HepG2 (cell line): ENCODE measurements at regions not wholly inside any gene's neighbourhood (a gene's known extent, or its start where the extent isn't known, plus 50 kb on each side); places are given as distances from the start of the nearest gene placed in this dataset.

Experiments used
- ATAC-seq: fragments of 200-7000 bp; cut with Tn5 transposase; 3 replicates; pipeline ENCODE4 v1.9.1; 2020; ENCODE audit warnings: mild to moderate bottlenecking, moderate library complexity
- BruUV-seq: library from RNA; stranded (reverse); fragments of 400-500 nt; replicated peaks from 2 replicates; lab custom pipeline; 2021; lab: Mats Ljungman, UMichigan
- CTCF ChIA-PET: fragments of 300-600 bp; formaldehyde crosslinking; extraction: SDS; loops from one replicate; lab custom pipeline; 2021; ENCODE audit warnings: low total read pairs, inconsistent platforms, low intra/inter-chr PET ratio; lab: Yijun Ruan, JAX
- POLR2A ChIA-PET: fragments of 350-600 bp; sonication (Branson Sonifier 250); formaldehyde crosslinking; loops from one replicate; lab custom pipeline; 2020; ENCODE audit warnings: antibody characterized with exemption, inconsistent platforms; lab: Yijun Ruan, JAX
- DNase-seq: peaks from one replicate; pipeline ENCODE4 v3.0.0-alpha.2; 2015; ENCODE audit warnings: low spot score
- FAIRE-seq: peaks from 3 replicates; lab custom pipeline; 2011; peaks lifted over from hg19 to GRCh38; lab: Jason Lieb, UNC
- H2AFZ ChIP-seq: one replicate; pipeline ENCODE4 v1.6.1; 2011; ENCODE audit warnings: low read length, inconsistent platforms
- H3K27ac ChIP-seq: fragments of 300-600 bp; 3 replicates; pipeline ENCODE4 v1.8.0; 2011; ENCODE audit warnings: mixed run types, mild to moderate bottlenecking, mixed read lengths, low read length, inconsistent platforms; ENCODE audit not compliant: insufficient read depth; ENCODE audit errors: extremely low read length
- H3K27me3 ChIP-seq, 2 experiments: fragments of 200-600 bp in 1 of 2; 2 replicates in 1 of 2; 3 replicates in 1 of 2; pipeline versions ENCODE4 v1.6.0 to v1.8.0; 2011; ENCODE audit warnings: low read length in 2 of 2, mild to moderate bottlenecking in 2 of 2, moderate library complexity in 2 of 2, inconsistent platforms in 1 of 2; ENCODE audit not compliant: insufficient read depth in 2 of 2, control insufficient read depth in 1 of 2
- H3K36me3 ChIP-seq, 2 experiments: fragments of 200-600 bp in 1 of 2; replicated peaks in 1 of 2; 2 replicates in 1 of 2; 3 replicates in 1 of 2; pipeline versions ENCODE4 v1.5.1 to v1.8.0; 2011; ENCODE audit warnings: low read length in 2 of 2, inconsistent platforms in 1 of 2; ENCODE audit not compliant: insufficient read depth in 2 of 2, control insufficient read depth in 1 of 2
- H3K4me1 ChIP-seq: 2 replicates; pipeline ENCODE4 v1.5.1; 2012; ENCODE audit warnings: low read length, inconsistent platforms; ENCODE audit not compliant: insufficient read depth
- H3K4me2 ChIP-seq: 2 replicates; pipeline ENCODE4 v1.6.0; 2011; ENCODE audit warnings: low read depth, low read length, inconsistent platforms
- H3K4me3 ChIP-seq, 3 experiments: fragments of 200-600 bp in 1 of 3; sonication (generic), shearing (Covaris generic) in 1 of 3; replicated peaks in 1 of 3; 2 replicates each; pipeline ENCODE4 v1.5.1; 2011 to 2016; ENCODE audit warnings: low read length in 3 of 3, inconsistent platforms in 2 of 3, low read depth in 2 of 3, mild to moderate bottlenecking in 2 of 3, control low read depth in 1 of 3, mixed read lengths in 1 of 3; ENCODE audit not compliant: insufficient read depth in 1 of 3
- H3K79me2 ChIP-seq: one replicate; pipeline ENCODE4 v1.6.1; 2011; ENCODE audit warnings: low read length, inconsistent platforms; ENCODE audit not compliant: insufficient read depth
- H3K9ac ChIP-seq: 2 replicates; pipeline ENCODE4 v1.6.0; 2011; ENCODE audit warnings: mild to moderate bottlenecking, low read depth, low read length, inconsistent platforms; ENCODE audit not compliant: insufficient read depth
- H3K9me3 ChIP-seq: 2 replicates; pipeline ENCODE4 v1.5.1; 2012; ENCODE audit warnings: mild to moderate bottlenecking, low read length
- H4K20me1 ChIP-seq: 2 replicates; pipeline ENCODE4 v1.6.0; 2011; ENCODE audit warnings: inconsistent platforms, mild to moderate bottlenecking, low read length, moderate library complexity; ENCODE audit not compliant: insufficient read depth
- FOXA3 ChIP-seq: IDR thresholded peaks from 2 replicates; pipeline ENCODE4 v1.6.1; 2016; ENCODE audit warnings: missing genetic modification reagents, missing compliant biosample characterization
- FOXK2 ChIP-seq: fragments of 450-650 bp; IDR thresholded peaks from 2 replicates; pipeline ENCODE4 v1.6.1; 2016
- HOXA9 ChIP-seq: sonication (generic); formaldehyde crosslinking; IDR thresholded peaks from 2 replicates; pipeline ENCODE4 v1.8.1; 2022; ENCODE audit warnings: missing genetic modification reagents, mild to moderate bottlenecking, moderate library complexity, borderline replicate concordance
- KMT2B ChIP-seq: IDR thresholded peaks from 2 replicates; pipeline ENCODE4 v1.6.1; 2016; ENCODE audit warnings: missing genetic modification reagents, missing compliant biosample characterization
- MIER3 ChIP-seq: IDR thresholded peaks from 2 replicates; pipeline ENCODE4 v1.6.1; 2016; ENCODE audit warnings: missing compliant biosample characterization, borderline replicate concordance
- NFRKB ChIP-seq: fragments of 450-650 bp; IDR thresholded peaks from 2 replicates; pipeline ENCODE4 v1.6.1; 2017
- SNAPC2 ChIP-seq: sonication (generic); formaldehyde crosslinking; IDR thresholded peaks from 2 replicates; pipeline ENCODE4 v1.8.1; 2022; ENCODE audit warnings: mild to moderate bottlenecking, missing genetic modification reagents
- SRSF4 ChIP-seq: fragments of 200-400 bp; formaldehyde crosslinking; IDR thresholded peaks from one replicate; pipeline ENCODE4 v1.6.1; 2018; ENCODE audit warnings: mild to moderate bottlenecking, low read depth, low read length, moderate library complexity; ENCODE audit not compliant: poor library complexity, severe bottlenecking
- ZFYVE20 ChIP-seq: sonication (generic); formaldehyde crosslinking; IDR thresholded peaks from 2 replicates; pipeline ENCODE4 v1.8.0; 2023; ENCODE audit warnings: low read depth, mild to moderate bottlenecking, moderate library complexity, missing genetic modification reagents, borderline replicate concordance
- ZNF251 ChIP-seq: sonication (generic); formaldehyde crosslinking; IDR thresholded peaks from 2 replicates; pipeline ENCODE4 v1.9.0; 2021; ENCODE audit warnings: mild to moderate bottlenecking, missing genetic modification reagents
- ZNF747 ChIP-seq: sonication (generic); formaldehyde crosslinking; IDR thresholded peaks from 2 replicates; pipeline ENCODE4 v1.8.1; 2023; ENCODE audit warnings: missing genetic modification reagents, mild to moderate bottlenecking, borderline replicate concordance
- ZSCAN12 ChIP-seq: sonication (generic); formaldehyde crosslinking; IDR thresholded peaks from 2 replicates; pipeline ENCODE4 v1.9.0; 2021; ENCODE audit warnings: mild to moderate bottlenecking, missing genetic modification reagents
- WGBS: methylation state at CpG from one replicate; pipeline ENCODE4 v1.1.6; 2017; ENCODE audit warnings: low lambda C conversion rate; 5-methylcytosine and 5-hydroxymethylcytosine counted together
- in situ Hi-C: cut with HindIII; loops from 2 replicates; pipeline ENCODE4 v1.10.0; 2017; ENCODE audit warnings: low pct_unique_long_range_greater_than_20kb; ENCODE audit not compliant: extremely low pct_ligation_motif_present
- intact Hi-C: fragments of 100-400 bp; cut with micrococcal nuclease; formaldehyde crosslinking; loops from one replicate; pipeline ENCODE4 v1.10.0; 2022; ENCODE audit not compliant: unreplicated experiment
- TF ChIP-seq, protein P1 (sequence below): sonication (generic); formaldehyde crosslinking; IDR thresholded peaks from 2 replicates; pipeline ENCODE4 v1.4.0; 2020; ENCODE audit warnings: mild to moderate bottlenecking, missing genetic modification reagents
- TF ChIP-seq, protein P2 (sequence below): fragments of 450-650 bp; IDR thresholded peaks from 2 replicates; pipeline ENCODE4 v1.6.1; 2017; ENCODE audit warnings: mild to moderate bottlenecking

DNA sequence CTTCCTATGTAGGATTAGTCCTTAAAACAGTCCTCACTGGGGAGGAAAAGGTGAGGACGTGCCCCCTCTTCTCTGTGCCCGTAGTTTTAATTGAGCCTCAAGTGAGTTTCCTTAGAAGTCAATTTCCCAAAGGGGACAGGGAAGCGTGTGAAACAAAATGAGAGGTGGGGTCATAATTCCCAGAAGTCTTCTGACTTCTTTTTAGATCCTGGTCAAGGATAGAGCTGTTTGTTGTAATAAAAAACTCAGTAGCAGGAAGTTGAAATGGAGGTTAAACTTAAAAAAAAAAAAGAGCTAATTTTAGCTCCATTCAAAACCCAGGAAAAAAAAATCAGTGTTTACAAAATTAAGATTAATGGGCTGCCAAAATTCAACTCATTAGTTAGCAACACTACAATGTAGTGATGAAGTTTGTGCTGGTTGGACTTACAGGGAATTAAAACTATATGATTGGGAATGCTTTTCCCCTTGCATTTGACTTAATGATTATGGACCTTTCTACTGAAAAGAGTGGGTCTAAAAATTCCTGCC, 158.3 kb upstream of the MEF2C start:
- no peaks in the 10 kb centered on the region for H3K36me3 ChIP-seq
- H3K27ac ChIP-seq: no peak overlapping the region
- in situ Hi-C loops (no loop called here), intact Hi-C loops (no loop called here)
- H4K20me1 ChIP-seq: no peaks in the 10 kb centered on the region
- WGBS: 4% methylated on average over 3 of the region's 3 CpGs
- POLR2A ChIA-PET: no interaction called here
- TF ChIP-seq KMT2B (CRISPR knock-in tag) (no peak), SRSF4 (no peak), HOXA9 (CRISPR knock-in tag) (no peak), ZNF747 (CRISPR knock-in tag) (no peak), FOXA3 (CRISPR knock-in tag) (no peak), MIER3 (CRISPR knock-in tag) (no peak), ZFYVE20 (no peak), SNAPC2 (CRISPR knock-in tag) (no peak), NFRKB (no peak), ZSCAN12 (CRISPR knock-in tag) (no peak), ZNF251 (no peak), FOXK2 (no peak)
- TF ChIP-seq, protein P1, sequence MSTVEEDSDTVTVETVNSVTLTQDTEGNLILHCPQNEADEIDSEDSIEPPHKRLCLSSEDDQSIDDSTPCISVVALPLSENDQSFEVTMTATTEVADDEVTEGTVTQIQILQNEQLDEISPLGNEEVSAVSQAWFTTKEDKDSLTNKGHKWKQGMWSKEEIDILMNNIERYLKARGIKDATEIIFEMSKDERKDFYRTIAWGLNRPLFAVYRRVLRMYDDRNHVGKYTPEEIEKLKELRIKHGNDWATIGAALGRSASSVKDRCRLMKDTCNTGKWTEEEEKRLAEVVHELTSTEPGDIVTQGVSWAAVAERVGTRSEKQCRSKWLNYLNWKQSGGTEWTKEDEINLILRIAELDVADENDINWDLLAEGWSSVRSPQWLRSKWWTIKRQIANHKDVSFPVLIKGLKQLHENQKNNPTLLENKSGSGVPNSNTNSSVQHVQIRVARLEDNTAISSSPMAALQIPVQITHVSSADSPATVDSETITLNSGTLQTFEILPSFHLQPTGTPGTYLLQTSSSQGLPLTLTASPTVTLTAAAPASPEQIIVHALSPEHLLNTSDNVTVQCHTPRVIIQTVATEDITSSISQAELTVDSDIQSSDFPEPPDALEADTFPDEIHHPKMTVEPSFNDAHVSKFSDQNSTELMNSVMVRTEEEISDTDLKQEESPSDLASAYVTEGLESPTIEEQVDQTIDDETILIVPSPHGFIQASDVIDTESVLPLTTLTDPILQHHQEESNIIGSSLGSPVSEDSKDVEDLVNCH (CRISPR knock-in tag): no peak
- TF ChIP-seq, protein P2, sequence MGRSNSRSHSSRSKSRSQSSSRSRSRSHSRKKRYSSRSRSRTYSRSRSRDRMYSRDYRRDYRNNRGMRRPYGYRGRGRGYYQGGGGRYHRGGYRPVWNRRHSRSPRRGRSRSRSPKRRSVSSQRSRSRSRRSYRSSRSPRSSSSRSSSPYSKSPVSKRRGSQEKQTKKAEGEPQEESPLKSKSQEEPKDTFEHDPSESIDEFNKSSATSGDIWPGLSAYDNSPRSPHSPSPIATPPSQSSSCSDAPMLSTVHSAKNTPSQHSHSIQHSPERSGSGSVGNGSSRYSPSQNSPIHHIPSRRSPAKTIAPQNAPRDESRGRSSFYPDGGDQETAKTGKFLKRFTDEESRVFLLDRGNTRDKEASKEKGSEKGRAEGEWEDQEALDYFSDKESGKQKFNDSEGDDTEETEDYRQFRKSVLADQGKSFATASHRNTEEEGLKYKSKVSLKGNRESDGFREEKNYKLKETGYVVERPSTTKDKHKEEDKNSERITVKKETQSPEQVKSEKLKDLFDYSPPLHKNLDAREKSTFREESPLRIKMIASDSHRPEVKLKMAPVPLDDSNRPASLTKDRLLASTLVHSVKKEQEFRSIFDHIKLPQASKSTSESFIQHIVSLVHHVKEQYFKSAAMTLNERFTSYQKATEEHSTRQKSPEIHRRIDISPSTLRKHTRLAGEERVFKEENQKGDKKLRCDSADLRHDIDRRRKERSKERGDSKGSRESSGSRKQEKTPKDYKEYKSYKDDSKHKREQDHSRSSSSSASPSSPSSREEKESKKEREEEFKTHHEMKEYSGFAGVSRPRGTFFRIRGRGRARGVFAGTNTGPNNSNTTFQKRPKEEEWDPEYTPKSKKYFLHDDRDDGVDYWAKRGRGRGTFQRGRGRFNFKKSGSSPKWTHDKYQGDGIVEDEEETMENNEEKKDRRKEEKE: no peak
- H3K9ac ChIP-seq: no peak overlapping the region
- H2AFZ ChIP-seq: no peak overlapping the region
- no TSS peak for BruUV-seq
- ATAC-seq: no peak
- FAIRE-seq: no peak
- CTCF ChIA-PET: no interaction called here
- H3K4me2 ChIP-seq: no peak overlapping the region
- no peaks in the 10 kb centered on the region for H3K4me1 ChIP-seq
- H3K9me3 ChIP-seq: 0 out of 2 replicates have a peak, but pooled peaks cover 4% of the 10 kb centered on the region
- H3K27me3 ChIP-seq: no peaks in the 10 kb centered on the region
- no peak for DNase-seq
- H3K4me3 ChIP-seq: no peak overlapping the region
- no peaks in the 10 kb centered on the region for H3K79me2 ChIP-seq
